ENCODE measurements at regions not wholly inside any gene's neighbourhood (a gene's known extent, or its start where the extent isn't known, plus 50 kb on each side); places are given as distances from the start of the nearest gene placed in this dataset.

DNA sequence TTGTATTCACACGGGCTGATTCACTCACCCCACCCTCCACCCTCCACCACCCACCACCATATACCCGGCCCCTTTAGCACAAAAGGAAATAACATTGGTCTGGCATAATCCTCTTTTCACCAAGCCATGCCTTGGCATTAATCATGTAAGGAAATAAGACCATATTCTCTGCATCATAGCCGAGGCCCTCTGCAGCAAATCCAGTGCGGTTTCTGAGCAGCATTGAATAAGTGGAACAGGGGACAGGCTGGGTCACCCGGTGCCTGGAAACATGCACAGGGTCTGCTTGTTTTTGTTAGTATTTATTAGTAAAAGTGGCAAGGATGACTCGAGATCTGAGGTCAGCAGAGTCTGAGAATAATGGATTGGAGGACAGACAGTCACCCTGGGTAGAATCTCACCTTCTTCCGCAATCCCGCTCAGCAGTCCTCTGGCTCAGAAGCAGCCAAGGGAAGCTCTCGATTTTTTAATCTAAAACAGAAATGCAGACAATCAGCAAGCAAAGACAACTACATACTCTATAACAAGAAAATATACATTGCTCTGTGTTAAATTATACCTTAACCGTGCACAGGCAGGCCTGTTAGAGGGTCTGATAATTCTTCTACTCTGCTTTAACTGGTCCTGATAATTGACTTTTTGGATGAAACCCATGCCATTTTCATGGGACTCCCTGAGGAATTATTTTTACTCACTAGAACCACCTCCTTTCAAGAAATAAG lies 52.4 kb upstream of the CDC42BPA start:
- no peak for DNase-seq (ENCODE audit: low spot score)

- no peak for DNase-seq (ENCODE audit: low spot score)
Measured at GRCh38 chr1:227369102-227369760, 50.9 kb upstream of the CDC42BPA start.
